Prostate gland (tissue), 2 donors: ENCODE measurements at regions not wholly inside any gene's neighbourhood (a gene's known extent, or its start where the extent isn't known, plus 50 kb on each side); places are given as distances from the start of the nearest gene placed in this dataset.

Source experiments
- POLR2A ChIP-seq: fragments of 450-650 bp; IDR thresholded peaks from one replicate; pipeline ENCODE4 v1.6.1; 2016; ENCODE audit warnings: antibody characterized with exemption, mild to moderate bottlenecking
- POLR2AphosphoS5 ChIP-seq: sonication (generic); formaldehyde crosslinking; IDR thresholded peaks from one replicate; pipeline ENCODE4 v1.6.1; 2017; ENCODE audit warnings: antibody characterized with exemption
- TF ChIP-seq, protein P1 (sequence below), 4 experiments: fragments of 200-600 bp in 2 of 4; fragments of 450-650 bp in 2 of 4; sonication (generic) in 2 of 4; IDR thresholded peaks; 1 replicate in 3 of 4; 2 replicates in 1 of 4; pipeline ENCODE4 v1.5.1; 2016 to 2019; ENCODE audit warnings: antibody characterized with exemption in 4 of 4, mild to moderate bottlenecking in 2 of 4, moderate library complexity in 2 of 4

GRCh38 chr1:57796616-57797015 lies 372.8 kb upstream of the DAB1 start:
- TF ChIP-seq POLR2AphosphoS5 (no peak), POLR2A (no peak)
- TF ChIP-seq, protein P1, sequence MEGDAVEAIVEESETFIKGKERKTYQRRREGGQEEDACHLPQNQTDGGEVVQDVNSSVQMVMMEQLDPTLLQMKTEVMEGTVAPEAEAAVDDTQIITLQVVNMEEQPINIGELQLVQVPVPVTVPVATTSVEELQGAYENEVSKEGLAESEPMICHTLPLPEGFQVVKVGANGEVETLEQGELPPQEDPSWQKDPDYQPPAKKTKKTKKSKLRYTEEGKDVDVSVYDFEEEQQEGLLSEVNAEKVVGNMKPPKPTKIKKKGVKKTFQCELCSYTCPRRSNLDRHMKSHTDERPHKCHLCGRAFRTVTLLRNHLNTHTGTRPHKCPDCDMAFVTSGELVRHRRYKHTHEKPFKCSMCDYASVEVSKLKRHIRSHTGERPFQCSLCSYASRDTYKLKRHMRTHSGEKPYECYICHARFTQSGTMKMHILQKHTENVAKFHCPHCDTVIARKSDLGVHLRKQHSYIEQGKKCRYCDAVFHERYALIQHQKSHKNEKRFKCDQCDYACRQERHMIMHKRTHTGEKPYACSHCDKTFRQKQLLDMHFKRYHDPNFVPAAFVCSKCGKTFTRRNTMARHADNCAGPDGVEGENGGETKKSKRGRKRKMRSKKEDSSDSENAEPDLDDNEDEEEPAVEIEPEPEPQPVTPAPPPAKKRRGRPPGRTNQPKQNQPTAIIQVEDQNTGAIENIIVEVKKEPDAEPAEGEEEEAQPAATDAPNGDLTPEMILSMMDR (IDR thresholded peaks at IDR 0.05): no peak
